Esophagus (tissue), 2 donors: ENCODE measurements at regions not wholly inside any gene's neighbourhood (a gene's known extent, or its start where the extent isn't known, plus 50 kb on each side); places are given as distances from the start of the nearest gene placed in this dataset.

Experiments
- H3K27ac ChIP-seq, 2 donors: one replicate each; pipeline ENCODE4 v1.5.1; 2013; ENCODE audit warnings: low read depth in 2 of 2, mild to moderate bottlenecking in 2 of 2, inconsistent platforms in 1 of 2, low read length in 1 of 2, moderate library complexity in 1 of 2
- H3K27me3 ChIP-seq, 2 donors: one replicate each; pipeline ENCODE4 v1.6.1; 2013; ENCODE audit warnings: low read length in 2 of 2, control low read depth in 1 of 2, mild to moderate bottlenecking in 1 of 2; ENCODE audit not compliant: insufficient read depth in 2 of 2, control insufficient read depth in 1 of 2
- H3K36me3 ChIP-seq, 2 donors: one replicate each; pipeline ENCODE4 v1.6.1; 2013; ENCODE audit warnings: low read length in 1 of 2; ENCODE audit not compliant: control insufficient read depth in 2 of 2, insufficient read depth in 2 of 2
- H3K4me1 ChIP-seq, 2 donors: one replicate each; pipeline ENCODE4 v1.6.1; 2013; ENCODE audit warnings: low read length in 1 of 2; ENCODE audit not compliant: control insufficient read depth in 2 of 2, insufficient read depth in 2 of 2
- H3K4me3 ChIP-seq, 2 donors: one replicate each; pipeline ENCODE4 v1.5.1; 2013; ENCODE audit warnings: low read length in 2 of 2, mild to moderate bottlenecking in 2 of 2, low read depth in 1 of 2, moderate library complexity in 1 of 2
- H3K9me3 ChIP-seq, 2 donors: one replicate each; pipeline ENCODE4 v1.6.1; 2013; ENCODE audit warnings: mild to moderate bottlenecking in 2 of 2, low read depth in 1 of 2, low read length in 1 of 2, moderate library complexity in 1 of 2; ENCODE audit not compliant: control insufficient read depth in 2 of 2, insufficient read depth in 1 of 2
- WGBS, 2 donors: extraction: QIAGEN DNeasy Blood & Tissue Kit; methylation state at CpG; one replicate each; pipeline ENCODE4 v1.1.7; 2013; 5-methylcytosine and 5-hydroxymethylcytosine counted together
- donor health status: healthy with polysubstance abuse.
- donor health status: Bipolar disorder and iron deficiency.

DNA sequence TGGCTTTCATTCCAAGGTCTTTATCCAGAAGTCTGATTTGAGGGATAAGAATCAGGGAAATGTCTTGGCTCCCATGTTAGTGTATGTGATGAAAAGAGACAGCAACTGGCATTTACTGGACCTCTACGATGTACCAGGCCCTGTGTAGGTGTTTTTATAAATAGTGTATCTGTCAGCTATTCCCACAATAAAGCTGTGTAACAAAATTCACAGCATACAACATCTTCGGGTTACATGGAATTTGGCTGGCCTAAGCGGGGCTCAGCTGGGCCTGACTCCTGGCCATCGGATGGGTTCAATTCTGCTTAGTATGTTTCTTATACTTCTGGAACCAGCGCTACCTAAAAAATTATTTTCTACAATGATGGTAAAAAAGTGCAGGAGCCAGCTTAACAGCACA lies 128.2 kb downstream of the SNX5 start:
- H3K4me3 ChIP-seq, result no peak overlapping the region
- no peaks in the 10 kb centered on the region for H3K36me3 ChIP-seq
- WGBS, 2 donors, result 96 to 98% methylated on average over 5 of the region's 5 CpGs
- no peaks in the 10 kb centered on the region for H3K9me3 ChIP-seq
- no peak overlapping the region for H3K27ac ChIP-seq
- H3K4me1 ChIP-seq, result peaks cover 2 to 8% of the 10 kb centered on the region in 2 donors
- H3K27me3 ChIP-seq, result no peaks in the 10 kb centered on the region

DNA sequence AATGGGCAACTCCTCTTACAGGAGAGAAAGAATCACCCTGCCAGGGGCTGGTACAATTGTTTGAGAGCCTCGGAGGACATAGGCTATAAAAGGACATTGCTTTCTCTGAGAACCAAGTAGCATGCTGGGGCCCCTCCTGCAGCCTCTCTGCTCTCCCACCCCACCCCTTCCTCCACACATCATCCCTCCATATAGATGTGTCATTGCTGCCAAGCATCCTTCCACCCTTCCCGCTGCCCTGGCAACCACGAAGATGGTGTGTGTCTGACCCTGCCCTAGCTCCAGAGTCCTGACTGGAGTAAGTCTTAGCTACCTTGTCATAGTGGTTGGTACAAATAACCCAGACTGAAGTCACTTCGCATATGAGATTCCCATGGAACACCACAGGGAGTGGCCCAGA lies 129.7 kb downstream of the SNX5 start:
- 94% methylated on average over 4 of the region's 4 CpGs for WGBS, 2 donors
- no peaks in the 10 kb centered on the region for H3K9me3 ChIP-seq
- H3K4me1 ChIP-seq, result peaks cover 1 to 10% of the 10 kb centered on the region in 2 donors
- H3K27me3 ChIP-seq, result no peaks in the 10 kb centered on the region
- no peak overlapping the region for H3K27ac ChIP-seq
- H3K36me3 ChIP-seq, result no peaks in the 10 kb centered on the region
- H3K4me3 ChIP-seq, result no peak overlapping the region

DNA sequence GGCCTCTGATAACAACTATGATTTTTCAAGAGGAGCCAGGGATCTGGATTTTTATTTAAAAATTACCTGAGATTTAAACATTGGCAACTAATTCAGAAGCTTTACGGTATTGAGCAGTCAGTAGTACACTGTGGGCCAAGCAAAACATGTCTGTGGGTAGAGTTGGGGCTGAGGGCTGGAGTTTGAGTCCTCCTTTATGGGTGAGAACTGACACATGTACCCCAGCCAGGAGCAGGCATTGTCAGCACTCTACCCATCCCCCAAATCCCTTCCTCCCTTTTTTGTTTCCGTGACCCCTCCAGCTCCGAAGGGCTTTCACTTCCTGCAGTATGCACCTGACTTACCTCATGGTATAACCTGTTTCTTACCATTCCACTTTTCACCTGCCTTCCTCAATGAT lies 131.4 kb downstream of the SNX5 start:
- 82 to 85% methylated on average over 3 of the region's 3 CpGs for WGBS, 2 donors
- Histone ChIP-seq H3K27ac (no peak overlapping the region), H3K27me3 (no peaks in the 10 kb centered on the region), H3K9me3 (no peaks in the 10 kb centered on the region), H3K4me1 (peaks cover 0 to 4% of the 10 kb centered on the region in 2 donors), H3K4me3 (no peak overlapping the region), H3K36me3 (no peaks in the 10 kb centered on the region)

DNA sequence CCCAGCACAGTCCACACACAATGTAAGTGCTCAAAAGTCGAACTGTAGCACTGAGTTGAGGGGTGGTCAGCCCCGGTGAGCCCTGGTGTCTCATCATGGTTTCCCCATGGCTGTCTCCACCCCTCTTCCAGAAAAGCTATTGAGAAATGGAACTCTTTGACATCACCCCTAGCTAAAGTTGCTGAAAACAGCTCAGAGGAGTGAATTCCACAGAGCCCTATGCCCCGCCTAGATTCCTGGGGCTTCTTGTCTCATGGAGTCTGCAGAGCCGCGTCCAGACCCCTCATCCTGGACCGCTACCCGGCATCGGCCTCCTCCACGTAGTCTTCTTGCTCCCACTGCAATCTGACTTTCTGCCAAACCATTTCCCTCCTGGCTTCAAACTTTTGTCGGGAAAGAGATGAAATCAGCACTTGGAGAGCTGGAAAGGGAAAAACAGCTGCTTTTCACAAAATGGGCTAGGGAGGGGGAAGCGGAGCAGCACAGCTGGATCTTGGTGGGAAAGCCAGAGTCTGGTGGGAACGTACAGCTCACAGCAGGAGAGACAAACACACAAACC lies 132.2 kb downstream of the SNX5 start:
- Histone ChIP-seq H3K36me3 (no peaks in the 10 kb centered on the region), H3K27me3 (no peaks in the 10 kb centered on the region), H3K9me3 (no peaks in the 10 kb centered on the region), H3K4me1 (peaks cover 0 to 4% of the 10 kb centered on the region in 2 donors), H3K27ac (peak overlapping the region; percentile 47 to 65), H3K4me3 (no peak overlapping the region)
- 59 to 72% methylated on average over 12 of the region's 12 CpGs for WGBS, 2 donors

DNA sequence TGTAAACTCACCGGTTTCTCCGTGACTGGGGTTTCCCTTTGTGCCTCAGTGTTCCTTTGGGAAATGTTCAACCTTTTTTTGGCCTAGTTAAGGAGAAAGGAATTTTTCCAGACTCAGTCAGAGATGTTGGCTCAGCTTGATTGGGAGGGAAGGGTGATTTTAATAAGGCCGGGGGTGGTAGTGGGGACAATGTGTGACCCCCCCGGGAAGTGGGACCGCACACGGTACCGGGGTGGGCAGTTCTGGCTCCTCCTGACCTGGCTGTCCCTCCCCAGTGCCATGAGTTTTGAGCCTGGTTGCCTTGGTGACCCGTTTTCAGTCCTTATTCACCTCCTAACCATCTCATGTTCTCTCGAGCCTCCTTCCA lies 132.7 kb downstream of the SNX5 start:
- no peaks in the 10 kb centered on the region for H3K36me3 ChIP-seq
- no peaks in the 10 kb centered on the region for H3K27me3 ChIP-seq
- H3K4me3 ChIP-seq, result no peak overlapping the region
- H3K27ac ChIP-seq, result peak overlapping the region; percentile 47 to 65
- H3K9me3 ChIP-seq, result no peaks in the 10 kb centered on the region
- peaks cover 0 to 4% of the 10 kb centered on the region in 2 donors for H3K4me1 ChIP-seq
- 70 to 85% methylated on average over 9 of the region's 9 CpGs for WGBS, 2 donors

DNA sequence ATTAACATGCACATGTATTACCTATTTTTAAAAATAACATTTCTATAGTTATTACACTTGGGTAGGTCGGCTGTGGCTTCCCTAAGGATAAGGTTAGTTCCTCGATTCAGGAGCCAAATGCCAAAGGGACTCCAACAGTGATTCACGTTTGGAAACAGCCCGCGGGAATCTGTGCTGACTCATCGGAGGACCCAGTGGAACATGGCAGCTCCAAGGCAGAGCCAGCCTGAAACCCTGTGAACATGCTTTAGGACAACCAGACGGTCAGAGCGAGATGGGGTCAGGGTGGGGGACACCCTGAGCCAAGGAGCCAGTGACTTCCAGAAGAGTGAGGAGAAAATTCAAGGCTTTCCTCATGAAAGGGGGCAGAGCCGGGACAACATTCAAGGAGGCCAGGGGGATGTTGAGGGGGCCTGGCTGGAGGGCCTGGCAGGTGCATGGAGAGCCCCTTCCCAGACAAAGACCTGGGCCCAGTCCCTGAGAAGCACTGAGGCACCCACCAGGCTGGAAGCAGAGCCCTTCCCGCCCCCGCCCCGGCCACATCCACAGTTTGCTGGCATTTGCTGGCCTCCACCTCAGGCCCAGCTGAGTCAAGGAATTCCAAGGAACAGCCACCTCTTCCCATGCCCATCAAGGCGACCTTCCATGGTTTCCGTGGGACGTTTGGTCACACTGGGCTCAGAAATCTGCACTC lies 133.2 kb downstream of the SNX5 start:
- H3K4me1 ChIP-seq, result peaks cover 0 to 4% of the 10 kb centered on the region in 2 donors
- no peaks in the 10 kb centered on the region for H3K36me3 ChIP-seq
- no peaks in the 10 kb centered on the region for H3K27me3 ChIP-seq
- WGBS, 2 donors, result 57 to 67% methylated on average over 15 of the region's 15 CpGs
- H3K9me3 ChIP-seq, result no peaks in the 10 kb centered on the region
- peak overlapping the region in 1 of 2 donors; percentile 65 for H3K27ac ChIP-seq
- H3K4me3 ChIP-seq, result no peak overlapping the region

DNA sequence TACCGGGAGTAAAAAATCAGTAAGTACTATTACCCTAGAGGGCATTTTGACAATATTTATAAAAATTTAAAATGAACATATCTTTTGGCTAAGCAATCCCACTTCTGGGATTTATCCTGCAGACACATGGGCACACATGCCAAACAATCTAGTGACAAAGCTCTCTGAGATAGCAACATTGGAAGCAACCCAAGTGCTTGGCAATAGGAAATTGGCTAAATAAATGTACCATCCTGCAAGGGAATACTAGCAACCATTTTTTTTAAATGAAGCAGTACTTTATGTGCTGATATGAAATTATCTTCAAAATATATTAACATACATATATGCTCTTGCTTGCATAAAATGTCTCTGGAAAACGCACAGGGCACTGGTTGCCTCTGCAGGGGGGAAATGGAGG lies 133.8 kb downstream of the SNX5 start:
- Histone ChIP-seq H3K4me1 (peaks cover 0 to 4% of the 10 kb centered on the region in 2 donors), H3K9me3 (no peaks in the 10 kb centered on the region), H3K36me3 (no peaks in the 10 kb centered on the region), H3K27ac (no peak overlapping the region), H3K4me3 (no peak overlapping the region), H3K27me3 (no peaks in the 10 kb centered on the region)
- 63 to 77% methylated on average over 2 of the region's 2 CpGs for WGBS, 2 donors

DNA sequence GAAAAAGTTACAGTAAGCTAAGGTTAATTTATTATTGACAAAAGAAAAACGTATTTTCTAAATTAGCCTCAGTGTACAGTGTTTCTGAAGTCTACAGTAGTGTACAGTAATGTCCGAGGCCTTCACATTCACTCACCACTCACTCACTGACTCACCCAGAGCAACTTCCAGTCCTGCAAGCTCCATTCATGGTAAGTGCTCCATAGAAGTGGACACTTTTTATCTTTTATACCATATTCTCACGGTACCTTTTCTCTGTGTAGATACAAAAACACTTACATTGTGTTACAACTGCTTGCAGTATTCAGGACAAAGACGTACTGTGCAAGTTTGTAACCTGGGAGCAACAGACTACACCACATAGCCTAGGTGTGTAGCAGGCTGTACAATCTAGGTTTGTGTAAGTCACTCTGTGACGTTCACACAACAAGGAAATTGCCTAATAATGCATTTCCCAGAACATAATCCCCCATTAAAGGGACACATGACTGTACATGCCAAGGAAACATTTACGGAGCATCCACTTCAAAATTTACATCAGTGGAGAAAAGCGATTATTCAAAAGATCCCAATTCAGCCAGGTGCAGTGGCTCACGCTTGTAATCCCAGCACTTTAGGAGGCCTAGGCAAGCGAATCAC lies 133.4 kb downstream of the BANF2 start:
- Histone ChIP-seq H3K9me3 (no peaks in the 10 kb centered on the region), H3K4me1 (peaks cover 0 to 4% of the 10 kb centered on the region in 2 donors), H3K27me3 (no peaks in the 10 kb centered on the region), H3K36me3 (no peaks in the 10 kb centered on the region), H3K27ac (no peak overlapping the region), H3K4me3 (no peak overlapping the region)
- 58 to 81% methylated on average over 9 of the region's 9 CpGs for WGBS, 2 donors

DNA sequence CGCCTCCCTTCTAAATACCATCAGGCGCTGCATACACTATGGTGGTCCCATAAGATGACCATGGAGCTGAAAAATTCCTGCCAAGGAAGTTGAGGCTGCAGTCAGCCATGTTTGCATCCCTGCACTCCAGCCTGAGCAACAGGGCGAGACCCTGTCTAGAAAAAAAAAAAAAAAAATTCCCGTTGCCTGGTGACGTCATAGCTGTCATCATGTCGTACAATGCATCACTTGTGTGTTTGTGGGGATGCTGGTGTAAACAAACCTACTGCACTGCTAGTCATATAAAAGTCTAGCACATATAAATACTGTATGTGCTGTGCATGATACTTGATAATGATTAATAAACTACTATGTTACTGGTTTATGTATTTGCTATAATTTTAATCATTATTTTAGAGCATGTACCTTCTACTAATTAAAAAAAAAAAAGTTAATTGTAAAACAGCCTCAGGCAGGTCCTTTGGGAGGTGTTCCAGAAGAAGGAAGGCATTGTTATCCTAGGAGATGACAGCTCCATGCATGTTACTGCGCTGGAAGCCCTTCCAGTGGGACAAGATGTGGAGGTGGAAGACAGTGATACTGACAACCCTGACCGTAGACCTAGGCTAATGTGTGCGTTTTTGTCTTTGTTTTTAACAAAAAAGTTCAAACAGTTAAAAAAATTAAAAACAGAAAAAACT lies 132.6 kb downstream of the BANF2 start:
- Histone ChIP-seq H3K9me3 (no peaks in the 10 kb centered on the region), H3K4me3 (no peak overlapping the region), H3K4me1 (peaks cover 0 to 4% of the 10 kb centered on the region in 2 donors), H3K27ac (no peak overlapping the region), H3K27me3 (no peaks in the 10 kb centered on the region), H3K36me3 (no peaks in the 10 kb centered on the region)
- 80 to 89% methylated on average over 9 of the region's 9 CpGs for WGBS, 2 donors
